SHP77 treated with DMSO at 0.1 percent for 48 hours (cell line): ENCODE measurements at regions not wholly inside any gene's neighbourhood (a gene's known extent, or its start where the extent isn't known, plus 50 kb on each side); places are given as distances from the start of the nearest gene placed in this dataset.

ENCODE experiments used
- DNase-seq: peaks from one replicate; lab custom pipeline; 2025; lab: John Stamatoyannopoulos, UW

DNA sequence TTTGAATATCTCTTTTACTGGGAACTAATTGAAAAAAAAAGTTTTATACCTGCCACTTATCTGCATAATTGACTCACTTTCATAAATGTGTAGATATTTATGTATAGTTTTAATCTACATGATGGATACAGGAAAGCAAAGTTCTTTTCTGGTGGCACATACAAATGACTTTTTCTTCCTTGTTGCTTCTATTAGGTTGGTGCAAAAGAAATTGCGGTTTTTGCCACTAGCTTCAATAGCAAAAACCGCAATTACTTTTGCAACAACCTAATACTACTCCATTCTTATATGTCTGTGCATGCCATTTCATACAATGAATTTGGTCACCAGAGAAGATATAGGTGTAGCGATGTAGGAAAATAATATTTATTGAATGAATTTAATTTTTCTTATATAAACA lies 344.5 kb upstream of the PCDH20 start:
- DNase-seq, result no peak

GRCh38 chr13:61756031-61756430 lies 340.4 kb upstream of the PCDH20 start:
- DNase-seq, result no peak

DNA sequence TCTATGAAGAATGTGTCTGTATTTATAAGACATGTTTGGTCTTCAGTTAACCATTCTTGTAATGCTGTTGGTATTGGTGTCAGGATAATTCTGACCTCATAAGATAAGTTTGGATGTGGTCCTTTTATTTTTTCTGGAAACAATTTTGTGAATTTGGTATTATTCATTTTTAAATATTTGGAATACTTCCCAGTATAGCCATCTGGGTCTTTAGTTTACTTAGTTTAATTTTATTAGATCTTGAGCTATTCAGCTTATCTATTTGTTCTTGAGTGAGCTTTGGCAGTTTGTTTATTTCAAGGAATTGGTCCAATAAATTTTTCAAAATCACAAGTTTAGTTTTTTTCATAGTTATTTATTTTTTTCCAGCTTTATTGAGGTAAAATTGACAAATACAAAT lies 335.4 kb upstream of the PCDH20 start:
- DNase-seq, result no peak

DNA sequence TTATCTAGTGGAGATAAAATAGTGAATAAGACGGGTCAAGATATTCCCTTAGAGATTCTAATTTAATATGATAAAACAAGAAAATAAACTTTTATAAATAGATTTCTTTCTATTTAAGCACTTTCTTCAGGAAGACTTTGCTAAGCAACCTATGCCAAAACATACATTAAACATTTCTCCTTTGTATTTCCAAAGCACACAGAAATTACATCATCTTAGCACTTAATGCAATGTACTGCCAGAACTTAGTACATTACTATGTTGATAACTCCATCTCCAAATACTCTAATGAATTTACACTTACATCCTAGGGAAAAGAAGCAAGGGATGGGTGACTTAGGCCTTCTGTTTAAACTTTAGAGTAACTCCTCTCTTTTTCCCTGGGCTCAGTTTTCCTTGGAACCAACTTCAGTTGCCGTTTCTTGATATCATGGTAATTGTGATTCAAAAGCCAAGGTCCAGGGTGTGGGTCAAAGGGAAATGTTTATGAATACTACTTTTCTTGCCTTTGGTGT lies 322.6 kb upstream of the PCDH20 start:
- no peak for DNase-seq

DNA sequence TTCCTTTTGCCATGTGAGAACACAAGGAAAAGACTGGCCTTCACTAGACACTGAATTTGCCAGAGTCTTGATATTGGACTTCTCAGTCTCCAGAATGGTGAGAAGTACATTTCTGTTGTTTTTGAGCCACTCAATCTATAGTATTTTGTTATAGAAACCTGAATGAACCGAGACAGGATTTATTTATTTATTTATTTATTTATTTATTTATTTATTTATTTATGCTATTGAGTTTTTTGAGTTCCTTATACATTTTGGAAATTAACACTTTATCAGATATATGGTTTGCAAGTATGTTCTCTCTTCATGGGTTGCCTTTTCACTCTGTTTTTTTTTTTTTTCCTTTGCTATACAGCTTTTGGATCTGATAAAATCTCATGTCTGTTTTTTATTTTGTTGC lies 319.0 kb upstream of the PCDH20 start:
- no peak for DNase-seq

DNA sequence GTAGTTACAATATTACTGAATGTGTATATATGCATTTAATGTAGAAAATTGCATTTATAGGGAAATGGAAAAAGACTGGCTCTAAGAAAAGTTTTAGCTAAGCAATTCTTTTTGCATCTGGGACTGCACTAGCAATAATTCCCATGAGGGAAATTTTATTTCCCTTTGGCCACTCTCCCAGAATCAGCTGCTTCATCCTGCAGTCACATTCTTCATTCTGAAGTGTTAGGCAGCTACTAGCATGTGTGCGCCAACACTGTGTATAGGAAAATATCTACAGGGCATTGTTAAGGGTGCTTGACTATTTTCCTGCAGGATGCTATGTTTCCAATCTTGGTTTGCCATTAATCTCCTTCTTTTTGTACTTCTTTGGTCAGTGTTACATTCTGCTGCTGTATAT lies 312.8 kb upstream of the PCDH20 start:
- DNase-seq, result no peak

DNA sequence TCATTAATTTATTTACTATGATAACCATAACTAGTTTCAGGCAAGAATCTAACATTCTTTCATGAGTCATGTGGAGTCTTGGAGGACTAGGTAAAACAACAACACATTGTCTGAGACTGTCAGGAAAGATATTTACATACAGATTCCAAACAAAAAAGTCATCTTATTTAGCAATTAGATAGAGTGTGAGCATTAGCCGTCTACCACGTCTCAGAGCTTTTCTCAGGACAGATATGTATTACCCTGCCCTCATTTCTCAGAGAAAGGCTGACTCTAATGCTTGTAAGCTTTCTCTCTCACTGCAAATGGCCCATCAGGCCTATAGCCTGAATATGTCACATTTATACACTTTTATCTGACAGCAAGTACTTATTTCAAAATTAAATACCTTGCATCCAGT lies 312.1 kb upstream of the PCDH20 start:
- DNase-seq, result no peak

DNA sequence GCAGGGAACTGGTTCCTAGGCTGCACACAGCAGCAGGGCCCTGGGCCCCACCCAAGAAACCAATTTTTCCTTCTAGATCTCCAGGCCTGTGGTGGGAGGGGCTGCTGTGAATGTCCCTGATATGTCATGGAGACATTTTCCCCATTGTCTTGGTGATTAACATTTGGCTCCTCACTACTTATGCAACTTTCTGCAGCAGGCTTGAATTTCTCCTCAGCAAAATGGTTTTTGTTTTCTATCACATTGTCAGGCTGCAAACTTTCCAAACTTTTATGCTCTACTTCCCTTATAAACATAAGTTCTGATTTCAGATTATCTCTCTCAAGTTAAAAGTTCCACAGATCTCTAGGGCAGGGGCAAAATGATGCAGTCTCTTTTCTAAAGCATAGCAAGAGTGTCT lies 310.2 kb upstream of the PCDH20 start:
- no peak for DNase-seq

GRCh38 chr13:61722119-61722518 lies 306.5 kb upstream of the PCDH20 start:
- DNase-seq, result no peak

- no peak for DNase-seq
Measured at GRCh38 chr13:61712621-61713020, 297.0 kb upstream of the PCDH20 start.

DNA sequence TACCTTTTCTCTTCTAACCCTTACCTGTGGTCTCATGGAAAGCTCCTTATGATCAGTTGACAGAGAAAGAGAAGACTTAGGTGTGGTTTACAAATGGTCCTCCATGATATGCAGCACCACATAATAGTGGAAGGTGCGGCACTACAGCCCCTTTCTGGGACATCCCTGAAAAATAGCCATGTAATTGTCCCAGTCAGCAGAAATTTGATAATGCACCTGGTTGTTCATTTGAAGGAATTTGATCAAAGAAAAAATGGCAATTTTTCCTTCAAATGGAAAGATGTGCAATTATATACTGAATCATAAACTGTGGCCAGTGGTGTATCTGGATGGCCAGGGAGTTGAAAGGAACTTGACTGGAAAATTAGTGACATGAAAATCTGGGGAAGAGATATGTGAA lies 293.6 kb upstream of the PCDH20 start:
- no peak for DNase-seq

DNA sequence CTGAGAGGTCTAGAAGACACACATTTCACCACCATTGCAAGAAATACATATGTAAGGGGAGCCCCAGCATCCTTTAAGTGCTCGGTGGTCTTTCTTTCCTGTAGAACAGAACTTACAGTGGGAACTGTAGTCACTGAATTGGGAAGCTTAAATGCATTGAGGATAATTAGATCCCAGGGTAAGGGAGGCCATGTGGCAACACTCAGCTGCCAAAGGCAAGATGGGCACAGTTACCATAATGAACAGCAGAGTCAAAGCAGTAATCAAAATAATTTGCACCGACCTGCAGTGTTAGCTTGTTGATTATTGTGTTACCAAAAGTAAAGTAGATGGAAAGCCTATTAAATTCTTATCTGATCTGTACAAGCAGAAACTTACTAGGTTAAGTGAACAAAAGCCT lies 291.2 kb upstream of the PCDH20 start:
- no peak for DNase-seq

DNA sequence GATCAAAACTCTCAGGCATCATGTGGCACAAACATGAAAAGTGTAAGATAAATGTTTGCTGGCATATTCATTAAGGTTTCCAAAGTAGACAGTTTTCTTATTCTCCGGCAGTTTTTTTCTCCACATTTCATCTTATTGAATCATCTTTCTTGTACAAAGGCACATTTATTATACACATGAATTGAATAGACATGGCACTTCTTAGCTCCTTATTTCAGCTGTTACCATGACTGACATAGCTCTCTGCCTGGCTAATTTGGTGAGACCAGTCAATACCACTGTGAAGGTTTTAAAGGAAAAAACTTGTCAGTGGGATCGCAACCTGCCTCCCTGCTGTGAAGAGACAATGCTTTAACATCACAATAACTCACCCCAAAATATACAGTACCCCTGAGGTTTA lies 285.0 kb upstream of the PCDH20 start:
- no peak for DNase-seq

GRCh38 chr13:61700181-61700580 lies 284.5 kb upstream of the PCDH20 start:
- no peak for DNase-seq

DNA sequence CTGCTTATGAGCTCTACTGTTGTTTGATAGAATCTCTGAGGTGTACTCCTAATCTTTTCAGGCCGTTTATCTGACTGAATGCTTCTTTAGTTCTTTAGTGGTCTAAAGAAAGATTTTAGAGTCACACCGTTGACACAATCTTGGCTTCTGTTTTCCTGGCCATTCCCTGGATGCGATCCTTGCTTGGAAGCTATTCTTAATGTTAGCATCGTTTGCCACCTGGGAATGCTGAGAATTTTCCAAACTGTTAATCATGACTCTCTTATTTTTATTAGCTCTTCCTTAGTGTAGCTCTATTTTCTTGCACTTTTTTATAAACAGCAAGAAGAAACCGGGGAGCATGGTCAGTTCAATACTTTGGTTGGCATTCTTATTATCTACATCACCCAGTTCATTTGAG lies 281.0 kb upstream of the PCDH20 start:
- no peak for DNase-seq

DNA sequence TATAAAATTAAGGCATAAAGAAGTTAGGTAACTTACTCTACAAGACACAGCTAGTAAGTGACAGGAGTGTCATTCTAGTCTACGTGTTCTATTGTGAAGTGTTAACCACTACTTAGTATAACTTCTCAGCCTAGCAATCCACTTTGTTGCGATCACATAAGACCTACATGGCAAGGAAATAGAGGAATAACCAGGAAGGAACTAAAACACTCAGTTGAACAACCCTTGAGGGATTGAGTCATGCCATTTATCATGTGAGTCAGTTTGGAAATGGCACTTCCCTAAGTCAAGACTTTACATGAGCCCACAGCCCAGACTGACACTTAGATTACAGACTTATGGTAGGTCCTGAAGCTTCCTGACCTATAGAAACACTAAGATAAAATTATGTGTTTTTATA lies 279.5 kb upstream of the PCDH20 start:
- DNase-seq, result no peak

DNA sequence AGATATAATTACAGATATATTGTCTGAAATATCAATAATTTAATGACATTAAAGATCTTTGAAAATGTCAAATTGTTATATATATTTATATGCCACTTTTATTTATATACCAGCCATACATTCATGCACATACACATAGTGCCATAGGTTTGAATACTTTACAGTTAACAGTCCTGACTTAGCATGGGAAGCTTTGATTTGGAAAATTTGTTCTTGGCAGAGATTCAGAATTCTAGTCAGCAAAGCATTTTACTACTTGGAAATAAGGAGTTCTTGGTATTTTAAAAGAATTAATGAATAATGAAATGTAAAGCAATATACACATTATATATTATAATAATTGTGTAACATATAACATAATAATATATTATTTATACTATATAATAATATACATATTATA lies 277.0 kb upstream of the PCDH20 start:
- DNase-seq, result no peak

GRCh38 chr13:61685682-61686012 lies 270.0 kb upstream of the PCDH20 start:
- DNase-seq, result no peak

DNA sequence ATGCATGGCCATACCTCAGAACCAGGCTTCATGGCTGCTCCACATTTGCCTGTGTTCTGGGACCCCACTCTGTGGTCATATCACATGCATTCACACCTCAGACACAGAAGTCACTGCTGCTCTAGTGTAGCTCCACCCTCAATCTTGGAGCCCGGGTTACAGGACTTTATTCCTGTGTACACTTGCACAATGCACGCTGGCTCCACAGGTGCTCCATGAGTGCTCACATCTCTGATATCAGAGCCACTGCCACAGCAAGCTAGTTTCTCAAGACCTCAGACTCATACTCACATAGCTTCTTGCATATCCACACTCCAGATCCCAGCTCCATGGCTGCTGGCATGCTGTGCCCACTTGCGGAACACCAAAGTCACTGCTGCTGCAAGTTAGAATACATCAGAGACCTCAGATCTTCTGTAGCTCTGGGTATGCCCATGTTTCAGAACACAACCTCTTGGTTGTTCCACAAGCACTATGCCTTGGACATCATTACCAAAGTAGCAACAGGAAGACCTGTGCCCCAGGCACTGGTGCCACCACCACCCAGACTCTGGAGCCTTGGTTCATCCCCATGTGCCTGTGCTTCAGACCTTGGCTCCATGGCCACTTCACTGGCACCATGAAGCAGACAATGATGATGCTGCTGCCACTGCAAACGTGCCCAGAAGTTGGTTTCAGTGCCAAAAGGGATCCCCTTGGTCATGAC lies 269.5 kb upstream of the PCDH20 start:
- no peak for DNase-seq

DNA sequence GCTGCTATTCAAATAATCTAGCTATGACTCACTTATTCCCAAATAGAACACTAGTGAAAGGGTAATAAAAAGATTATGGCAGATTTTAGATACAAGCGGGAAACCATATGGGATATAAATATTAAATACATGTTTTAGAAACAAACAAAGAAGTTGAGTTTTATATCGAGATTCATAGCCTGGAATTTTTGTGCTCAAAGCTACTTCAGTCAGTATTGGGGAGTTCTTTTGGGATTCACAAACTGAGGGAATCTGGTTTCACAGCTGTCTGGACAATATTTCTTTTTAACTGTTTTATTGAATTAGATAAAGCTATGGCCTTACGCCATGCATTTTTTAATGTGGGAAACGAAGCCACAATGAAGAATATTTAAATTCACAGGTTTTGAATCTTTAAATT lies 257.1 kb upstream of the PCDH20 start:
- no peak for DNase-seq

DNA sequence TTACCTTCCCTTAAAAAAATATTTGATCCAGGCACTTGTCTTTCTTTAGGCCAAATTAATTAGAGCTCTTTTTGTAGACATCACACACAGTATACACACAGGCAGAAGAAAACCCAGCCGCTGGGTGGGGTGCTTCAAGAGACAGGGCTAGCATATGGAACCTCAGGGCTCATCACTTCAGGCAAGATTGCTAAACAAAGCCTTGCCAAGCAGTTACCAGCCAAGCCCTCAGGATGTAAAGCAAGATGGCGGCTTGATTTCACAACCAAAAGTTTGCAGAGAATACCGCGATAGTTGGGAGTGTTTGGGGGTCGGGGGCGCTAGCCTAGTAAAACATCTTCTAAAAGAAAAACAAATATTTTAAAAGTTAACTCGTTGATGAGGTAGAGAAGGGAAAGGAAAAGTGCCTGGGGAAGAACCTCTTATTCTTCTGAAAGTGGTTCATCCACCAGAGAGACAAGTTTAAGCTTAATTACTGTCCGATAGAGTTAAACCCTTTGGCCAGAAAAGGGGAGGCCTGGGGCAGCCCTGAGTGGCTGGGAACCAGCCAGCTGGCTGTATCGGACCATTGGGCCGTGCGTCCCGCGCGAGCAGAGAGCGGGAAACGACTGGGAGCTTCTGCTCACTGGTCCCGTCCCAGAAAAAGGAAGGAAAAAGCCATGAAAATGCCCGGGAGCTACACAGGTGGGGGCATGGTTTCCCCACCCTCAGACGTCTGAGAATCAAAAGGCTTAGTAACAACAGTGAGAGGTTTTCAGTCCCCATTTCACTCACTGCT lies 254.9 kb upstream of the PCDH20 start:
- no peak for DNase-seq

GRCh38 chr13:61664801-61665705 lies 249.4 kb upstream of the PCDH20 start:
- peak; percentile 45 for DNase-seq

DNA sequence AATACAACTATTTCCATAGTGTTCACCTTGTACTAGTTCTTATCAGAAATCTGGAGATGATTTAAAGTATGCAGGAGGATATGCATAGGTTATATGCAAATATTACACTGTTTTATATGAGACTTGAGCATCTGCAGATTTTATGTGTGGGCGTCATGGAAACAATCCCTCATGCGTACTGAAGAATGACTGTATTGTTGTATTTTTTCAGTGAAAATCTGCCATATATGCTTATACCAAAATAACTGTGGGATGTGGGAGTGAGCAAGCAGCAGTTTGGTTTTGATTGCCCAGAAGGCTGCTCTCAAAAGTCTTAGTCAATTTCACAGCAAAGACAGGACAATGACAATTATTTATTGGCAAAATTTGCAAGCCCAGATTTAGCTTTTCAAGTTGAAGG lies 238.8 kb upstream of the PCDH20 start:
- no peak for DNase-seq
